Activated CD4-positive, alpha-beta T cell treated with anti-CD3 and anti-CD28 coated beads, Interleukin-2, amount 50 U/mL, for 48 hours (primary cell): ENCODE measurements at regions not wholly inside any gene's neighbourhood (a gene's known extent, or its start where the extent isn't known, plus 50 kb on each side); places are given as distances from the start of the nearest gene placed in this dataset.

Source experiments
- DNase-seq, 2 experiments: peaks; one replicate each; pipeline ENCODE4 v3.0.0-alpha.2; 2020

GRCh38 chr3:102161384-102162006, 273.3 kb upstream of the ZPLD1 start:
- no peak for DNase-seq

GRCh38 chr3:102162251-102162650, 272.6 kb upstream of the ZPLD1 start:
- no peak for DNase-seq

GRCh38 chr3:102163039-102163817, 271.6 kb upstream of the ZPLD1 start:
- DNase-seq: no peak

GRCh38 chr3:102163818-102164154, 271.0 kb upstream of the ZPLD1 start:
- DNase-seq: no peak

- no peak for DNase-seq
Observed at GRCh38 chr3:102165367-102165766, 269.4 kb upstream of the ZPLD1 start.

GRCh38 chr3:102169915-102170479, 264.8 kb upstream of the ZPLD1 start:
- no peak for DNase-seq

- no peak for DNase-seq
Observed at GRCh38 chr3:102170545-102170944, 264.3 kb upstream of the ZPLD1 start.

- no peak for DNase-seq
Observed at GRCh38 chr3:102174312-102174712, 260.5 kb upstream of the ZPLD1 start.

- DNase-seq: no peak
Observed at GRCh38 chr3:102174832-102175374, 259.9 kb upstream of the ZPLD1 start.

- DNase-seq: no peak
Observed at GRCh38 chr3:102176333-102177050, 258.3 kb upstream of the ZPLD1 start.

GRCh38 chr3:102177075-102177755, 257.6 kb upstream of the ZPLD1 start:
- DNase-seq: no peak

- DNase-seq: no peak
Observed at GRCh38 chr3:102178817-102179216, 256.0 kb upstream of the ZPLD1 start.

- DNase-seq: no peak
Observed at GRCh38 chr3:102179326-102180177, 255.3 kb upstream of the ZPLD1 start.

GRCh38 chr3:102180280-102180931, 254.4 kb upstream of the ZPLD1 start:
- DNase-seq: no peak

- DNase-seq: no peak
Observed at GRCh38 chr3:102181175-102181920, 253.5 kb upstream of the ZPLD1 start.

- DNase-seq: no peak
Observed at GRCh38 chr3:102182162-102182561, 252.7 kb upstream of the ZPLD1 start.

GRCh38 chr3:102183186-102183585, 251.6 kb upstream of the ZPLD1 start:
- no peak for DNase-seq

- DNase-seq: no peak
Observed at GRCh38 chr3:102183623-102184022, 251.2 kb upstream of the ZPLD1 start.

GRCh38 chr3:102189541-102189940, 245.3 kb upstream of the ZPLD1 start:
- DNase-seq: no peak

GRCh38 chr3:102189956-102190723, 244.7 kb upstream of the ZPLD1 start:
- no peak for DNase-seq
